Sigmoid colon (tissue), 4 donors: ENCODE measurements at regions not wholly inside any gene's neighbourhood (a gene's known extent, or its start where the extent isn't known, plus 50 kb on each side); places are given as distances from the start of the nearest gene placed in this dataset.

Experiments
- EP300 ChIP-seq, 4 donors: sonication (generic); formaldehyde crosslinking; IDR thresholded peaks; one replicate each; pipeline ENCODE4 v1.6.1; 2017; ENCODE audit warnings: antibody characterized with exemption in 4 of 4
- POLR2A ChIP-seq, 2 donors: fragments of 450-650 bp; IDR thresholded peaks; one replicate each; pipeline ENCODE4 v1.6.1; 2016; ENCODE audit warnings: antibody characterized with exemption in 2 of 2, mild to moderate bottlenecking in 2 of 2, moderate library complexity in 2 of 2
- POLR2AphosphoS5 ChIP-seq, 4 donors: sonication (generic); formaldehyde crosslinking; IDR thresholded peaks; one replicate each; pipeline ENCODE4 v1.6.1; 2017; ENCODE audit warnings: antibody characterized with exemption in 4 of 4
- TF ChIP-seq, protein P1 (sequence below), 4 experiments: fragments of 450-650 bp in 3 of 4; fragments of 200-600 bp in 1 of 4; IDR thresholded peaks; one replicate each; pipeline ENCODE4 v1.5.1; 2016 to 2019; ENCODE audit warnings: antibody characterized with exemption in 4 of 4, mild to moderate bottlenecking in 3 of 4, moderate library complexity in 2 of 4

DNA sequence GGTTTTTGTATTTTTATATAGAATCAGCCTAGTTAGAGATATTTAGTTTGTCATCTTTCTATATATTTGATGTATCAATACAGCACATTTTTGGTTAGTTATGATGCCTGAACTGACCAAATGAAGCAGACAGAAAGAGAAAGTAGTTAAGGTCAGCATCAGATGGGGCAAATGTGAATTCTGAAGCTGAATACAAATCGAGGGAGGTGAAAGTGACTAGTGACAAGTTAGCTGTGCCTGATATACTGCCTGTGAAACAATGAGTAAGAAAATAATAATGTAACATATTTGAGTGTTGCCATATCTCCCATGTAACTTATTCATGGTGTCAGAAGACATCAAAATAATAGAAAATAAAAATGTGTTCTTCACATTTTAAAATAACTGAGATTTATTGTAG lies 680.3 kb upstream of the SEMA6D start:
- TF ChIP-seq, protein P1, sequence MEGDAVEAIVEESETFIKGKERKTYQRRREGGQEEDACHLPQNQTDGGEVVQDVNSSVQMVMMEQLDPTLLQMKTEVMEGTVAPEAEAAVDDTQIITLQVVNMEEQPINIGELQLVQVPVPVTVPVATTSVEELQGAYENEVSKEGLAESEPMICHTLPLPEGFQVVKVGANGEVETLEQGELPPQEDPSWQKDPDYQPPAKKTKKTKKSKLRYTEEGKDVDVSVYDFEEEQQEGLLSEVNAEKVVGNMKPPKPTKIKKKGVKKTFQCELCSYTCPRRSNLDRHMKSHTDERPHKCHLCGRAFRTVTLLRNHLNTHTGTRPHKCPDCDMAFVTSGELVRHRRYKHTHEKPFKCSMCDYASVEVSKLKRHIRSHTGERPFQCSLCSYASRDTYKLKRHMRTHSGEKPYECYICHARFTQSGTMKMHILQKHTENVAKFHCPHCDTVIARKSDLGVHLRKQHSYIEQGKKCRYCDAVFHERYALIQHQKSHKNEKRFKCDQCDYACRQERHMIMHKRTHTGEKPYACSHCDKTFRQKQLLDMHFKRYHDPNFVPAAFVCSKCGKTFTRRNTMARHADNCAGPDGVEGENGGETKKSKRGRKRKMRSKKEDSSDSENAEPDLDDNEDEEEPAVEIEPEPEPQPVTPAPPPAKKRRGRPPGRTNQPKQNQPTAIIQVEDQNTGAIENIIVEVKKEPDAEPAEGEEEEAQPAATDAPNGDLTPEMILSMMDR (IDR thresholded peaks at IDR 0.05): no peak
- TF ChIP-seq POLR2AphosphoS5 (IDR thresholded peaks at IDR 0.05): no peak
- TF ChIP-seq POLR2A (IDR thresholded peaks at IDR 0.05): no peak
- TF ChIP-seq EP300 (IDR thresholded peaks at IDR 0.05): no peak
